LNCAP (cell line): ENCODE measurements at regions not wholly inside any gene's neighbourhood (a gene's known extent, or its start where the extent isn't known, plus 50 kb on each side); places are given as distances from the start of the nearest gene placed in this dataset.

ENCODE experiments used
- CTCF ChIP-seq: fragments of 450-650 bp; IDR thresholded peaks from 2 replicates; pipeline ENCODE4 v1.5.1; 2017; ENCODE audit warnings: mild to moderate bottlenecking

GRCh38 chr6:139759086-139759485 is 384.6 kb upstream of the CITED2 start:
- no peak for TF ChIP-seq CTCF

- TF ChIP-seq CTCF: no peak
Observed at GRCh38 chr6:139758209-139758611, 383.8 kb upstream of the CITED2 start.

- no peak for TF ChIP-seq CTCF
Observed at GRCh38 chr6:139757784-139758183, 383.3 kb upstream of the CITED2 start.

- no peak for TF ChIP-seq CTCF
Observed at GRCh38 chr6:139756381-139756780, 381.9 kb upstream of the CITED2 start.

DNA sequence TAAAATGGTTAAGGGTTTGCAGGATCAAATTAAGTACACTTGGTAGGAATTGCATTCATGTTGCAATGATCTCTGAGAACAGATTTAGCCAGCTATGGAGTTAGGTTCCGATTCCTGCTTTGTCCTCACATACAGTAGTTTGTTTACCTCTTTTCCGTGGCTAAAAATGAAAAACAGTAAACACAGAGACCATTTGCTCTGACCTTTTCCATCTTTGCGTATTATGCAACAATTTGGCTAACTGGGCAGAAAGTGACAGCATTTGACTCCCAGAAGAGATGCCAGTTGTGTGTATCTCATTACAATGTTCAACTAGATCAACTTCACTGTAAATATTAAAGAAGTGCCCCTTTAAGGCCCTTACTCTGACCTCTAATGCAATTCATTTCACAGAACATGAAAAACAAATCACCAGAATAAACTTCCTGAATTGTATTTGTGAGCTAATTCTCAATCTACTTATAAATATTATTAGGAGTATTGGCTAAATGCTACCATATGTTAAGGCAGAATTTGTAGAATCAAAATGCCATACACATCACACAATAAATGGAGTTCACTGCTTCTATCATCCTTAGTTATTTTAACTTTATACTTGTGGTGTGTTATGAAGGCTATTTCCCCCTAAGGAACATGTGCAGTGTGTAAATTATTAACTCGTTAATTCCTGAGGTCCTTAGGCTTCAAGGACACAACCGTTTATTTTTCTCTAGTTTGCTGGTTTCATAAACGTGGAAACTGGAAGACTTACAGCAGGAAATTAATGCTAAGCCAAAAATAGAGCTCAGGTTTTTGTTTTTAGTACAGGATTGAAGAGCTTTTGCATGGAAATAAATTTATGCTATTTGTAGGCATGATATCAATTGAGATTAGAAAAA is 380.7 kb upstream of the CITED2 start:
- TF ChIP-seq CTCF: no peak

DNA sequence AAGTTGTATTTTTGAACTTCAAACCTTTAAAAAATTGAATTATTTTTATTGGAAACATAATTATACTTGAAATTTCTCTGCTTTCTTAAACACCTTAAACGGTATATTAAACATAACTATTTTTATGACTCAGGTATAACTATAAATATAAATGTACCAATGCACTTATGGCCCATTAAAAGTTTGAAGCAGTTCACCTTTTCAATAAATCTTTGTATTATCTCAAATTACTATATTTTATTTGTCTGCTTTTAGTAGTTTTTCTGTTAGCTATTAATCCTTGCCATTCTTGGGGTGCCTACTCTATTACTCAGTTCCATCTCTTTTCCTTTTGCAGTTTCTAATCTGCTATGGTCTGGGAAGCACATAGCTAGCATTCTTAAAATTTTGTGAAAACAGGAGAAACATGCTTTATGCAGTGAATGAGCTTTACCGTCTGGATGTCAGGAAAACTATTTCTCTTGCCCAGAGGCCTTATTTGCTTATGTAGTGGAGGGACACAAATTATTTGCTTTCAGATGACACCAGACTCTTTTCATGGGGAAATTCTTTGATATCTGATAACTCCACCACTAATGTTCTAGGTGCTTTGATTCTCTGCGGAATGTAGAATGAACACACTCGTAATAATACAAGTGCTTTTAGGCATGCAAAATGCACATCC is 378.9 kb upstream of the CITED2 start:
- no peak for TF ChIP-seq CTCF

- no peak for TF ChIP-seq CTCF
Observed at GRCh38 chr6:139752086-139752485, 377.6 kb upstream of the CITED2 start.
